GM19043 (cell line): ENCODE measurements at regions not wholly inside any gene's neighbourhood (a gene's known extent, or its start where the extent isn't known, plus 50 kb on each side); places are given as distances from the start of the nearest gene placed in this dataset.

Source experiments
- ATAC-seq: cut with Tn5 transposase; IDR thresholded peaks from one replicate; pipeline ENCODE4 v1.9.1; 2021; ENCODE audit warnings: low read depth; ENCODE audit not compliant: unreplicated experiment

- no peak for ATAC-seq
These were observed 68.9 kb upstream of the PPP2R3A start for GRCh38 chr3:135896613-135897012.

- ATAC-seq: no peak
These were observed 67.8 kb upstream of the PPP2R3A start for GRCh38 chr3:135897715-135898114.

DNA sequence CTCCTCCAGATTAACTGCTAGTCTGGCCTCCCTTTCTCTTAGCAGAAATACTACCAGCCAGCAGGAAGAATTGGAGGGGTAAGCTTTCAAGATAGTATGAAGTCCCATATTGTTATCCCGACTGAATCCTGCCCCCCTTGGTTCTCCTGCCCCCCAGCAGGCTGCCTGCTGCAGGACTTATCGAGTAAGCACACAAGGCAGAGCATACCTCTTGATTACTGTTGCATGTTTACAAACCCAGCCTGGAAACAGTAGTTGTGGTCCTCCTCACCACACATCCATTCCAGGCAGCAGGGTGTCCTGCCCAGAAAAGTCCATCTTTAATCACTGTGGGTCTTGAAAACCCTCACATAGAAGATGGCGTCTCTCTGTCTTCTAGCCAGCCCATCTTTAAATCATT lies 66.8 kb upstream of the PPP2R3A start:
- no peak for ATAC-seq

GRCh38 chr3:135905058-135905724 lies 60.3 kb upstream of the PPP2R3A start:
- no peak for ATAC-seq

DNA sequence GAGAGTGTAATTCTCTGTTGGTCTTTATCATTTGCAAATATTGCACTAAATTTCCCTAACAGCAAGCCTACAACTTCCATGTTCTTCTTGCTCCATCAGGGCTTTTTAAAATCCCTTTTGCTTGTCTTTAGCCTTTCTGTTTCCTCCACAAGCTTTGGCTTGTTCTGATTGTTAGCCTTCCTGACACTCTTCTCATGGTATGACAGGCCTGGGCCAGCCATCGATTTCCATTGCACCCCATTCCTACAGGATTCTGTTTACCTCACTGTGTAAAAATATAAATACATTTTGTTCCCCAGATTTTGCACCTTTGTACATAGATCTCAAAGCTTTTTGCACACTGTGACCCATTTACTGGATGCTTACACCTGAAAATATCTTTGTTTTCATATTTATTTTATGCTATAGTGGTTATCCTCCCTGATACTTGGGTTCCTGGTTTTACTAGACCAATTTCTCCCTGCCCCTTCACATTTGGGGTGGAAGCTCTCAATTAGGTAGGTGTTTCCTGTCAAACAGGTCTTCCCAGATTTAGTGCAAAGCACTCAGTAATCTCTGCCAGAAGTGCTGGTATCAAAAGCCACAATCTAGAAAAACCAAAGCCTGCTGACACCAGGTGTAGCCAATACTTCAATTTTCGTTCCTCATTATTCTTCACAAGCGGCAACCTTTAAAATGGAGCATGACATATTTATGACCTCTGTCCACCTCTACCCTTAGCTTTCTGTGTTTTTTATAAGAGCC lies 57.9 kb upstream of the PPP2R3A start:
- ATAC-seq: no peak

DNA sequence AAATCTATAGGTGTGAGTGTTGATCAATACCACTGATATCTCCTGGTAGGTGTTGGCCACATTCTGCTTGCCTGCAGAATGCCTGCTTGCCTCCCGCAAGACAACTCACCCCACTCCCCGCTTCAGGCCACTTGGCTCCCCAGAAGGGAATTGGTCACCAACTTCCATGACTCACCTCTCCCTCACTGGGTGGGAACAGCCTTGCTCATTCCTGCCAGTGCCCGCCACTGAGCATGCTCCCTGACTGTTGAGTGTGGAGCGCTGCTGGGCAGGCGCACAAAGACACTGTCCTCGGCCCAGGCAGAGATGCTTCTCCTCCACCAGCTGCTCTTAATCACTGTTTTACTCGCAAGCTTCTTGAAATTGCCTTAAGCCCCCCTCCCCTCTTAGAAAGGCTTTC lies 57.3 kb upstream of the PPP2R3A start:
- ATAC-seq: no peak

GRCh38 chr3:135908737-135909136 lies 56.8 kb upstream of the PPP2R3A start:
- no peak for ATAC-seq

GRCh38 chr3:135911110-135911509 lies 54.4 kb upstream of the PPP2R3A start:
- ATAC-seq: no peak

GRCh38 chr3:135915206-135915605 lies 50.3 kb upstream of the PPP2R3A start:
- no peak for ATAC-seq
